MM.1S (cell line): ENCODE measurements at regions not wholly inside any gene's neighbourhood (a gene's known extent, or its start where the extent isn't known, plus 50 kb on each side); places are given as distances from the start of the nearest gene placed in this dataset.

Experiments used
- EZH2 ChIP-seq: fragments of 300-600 bp; sonication (generic); optimal IDR thresholded peaks from 2 replicates; pipeline ENCODE3; 2017; ENCODE audit warnings: low read depth, mild to moderate bottlenecking, antibody characterized with exemption, low read length, mixed read lengths
- TF ChIP-seq, protein P1 (sequence below): fragments of 300-600 bp; sonication (generic); IDR thresholded peaks from 2 replicates; pipeline ENCODE4 v1.5.1; 2016; ENCODE audit warnings: antibody characterized with exemption, low read length, mixed read lengths

DNA sequence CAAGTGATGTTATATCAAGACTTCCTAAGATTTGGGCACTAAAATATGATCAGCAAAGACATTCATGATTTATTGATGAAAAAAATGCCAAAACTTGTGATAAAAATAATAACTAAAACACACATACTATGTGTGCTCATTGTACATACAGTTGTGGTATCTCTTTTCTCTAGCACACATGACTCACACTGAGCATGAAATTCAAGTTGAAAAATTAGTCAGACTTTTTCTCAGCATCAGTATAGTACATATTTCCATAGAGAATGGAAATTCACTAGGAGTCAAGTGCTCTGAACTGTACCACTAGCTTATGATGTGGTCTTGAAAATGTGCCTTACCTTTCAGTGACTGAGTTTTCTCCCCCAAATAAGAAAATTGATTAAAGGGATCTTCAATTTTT is 471.8 kb upstream of the FLRT2 start:
- no peak for TF ChIP-seq EZH2
- TF ChIP-seq, protein P1, sequence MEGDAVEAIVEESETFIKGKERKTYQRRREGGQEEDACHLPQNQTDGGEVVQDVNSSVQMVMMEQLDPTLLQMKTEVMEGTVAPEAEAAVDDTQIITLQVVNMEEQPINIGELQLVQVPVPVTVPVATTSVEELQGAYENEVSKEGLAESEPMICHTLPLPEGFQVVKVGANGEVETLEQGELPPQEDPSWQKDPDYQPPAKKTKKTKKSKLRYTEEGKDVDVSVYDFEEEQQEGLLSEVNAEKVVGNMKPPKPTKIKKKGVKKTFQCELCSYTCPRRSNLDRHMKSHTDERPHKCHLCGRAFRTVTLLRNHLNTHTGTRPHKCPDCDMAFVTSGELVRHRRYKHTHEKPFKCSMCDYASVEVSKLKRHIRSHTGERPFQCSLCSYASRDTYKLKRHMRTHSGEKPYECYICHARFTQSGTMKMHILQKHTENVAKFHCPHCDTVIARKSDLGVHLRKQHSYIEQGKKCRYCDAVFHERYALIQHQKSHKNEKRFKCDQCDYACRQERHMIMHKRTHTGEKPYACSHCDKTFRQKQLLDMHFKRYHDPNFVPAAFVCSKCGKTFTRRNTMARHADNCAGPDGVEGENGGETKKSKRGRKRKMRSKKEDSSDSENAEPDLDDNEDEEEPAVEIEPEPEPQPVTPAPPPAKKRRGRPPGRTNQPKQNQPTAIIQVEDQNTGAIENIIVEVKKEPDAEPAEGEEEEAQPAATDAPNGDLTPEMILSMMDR: no peak
